GM21515 (cell line): ENCODE measurements at regions not wholly inside any gene's neighbourhood (a gene's known extent, or its start where the extent isn't known, plus 50 kb on each side); places are given as distances from the start of the nearest gene placed in this dataset.

Experiments used
- ATAC-seq: cut with Tn5 transposase; IDR thresholded peaks from one replicate; pipeline ENCODE4 v1.9.1; 2021; ENCODE audit not compliant: unreplicated experiment

DNA sequence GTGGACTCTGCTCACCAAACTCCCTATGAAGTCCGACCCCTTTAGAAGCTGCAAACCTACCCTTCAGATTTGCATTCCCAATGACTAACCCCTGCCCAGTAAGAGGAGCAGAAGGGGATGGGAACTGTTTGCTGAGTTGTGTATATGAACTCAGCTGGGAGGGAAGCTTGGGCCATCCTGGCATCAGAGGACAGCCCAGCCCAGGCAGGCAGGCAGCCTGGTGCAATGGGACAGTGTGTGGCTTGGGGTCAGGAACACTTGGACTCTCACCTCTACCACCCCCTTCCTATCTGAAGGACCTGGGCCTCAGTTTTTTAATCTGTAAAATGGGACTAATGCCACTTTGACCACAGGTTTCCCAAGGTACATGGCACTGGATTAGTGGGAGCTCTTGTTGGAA is 147.4 kb upstream of the GPR26 start:
- ATAC-seq: no peak

DNA sequence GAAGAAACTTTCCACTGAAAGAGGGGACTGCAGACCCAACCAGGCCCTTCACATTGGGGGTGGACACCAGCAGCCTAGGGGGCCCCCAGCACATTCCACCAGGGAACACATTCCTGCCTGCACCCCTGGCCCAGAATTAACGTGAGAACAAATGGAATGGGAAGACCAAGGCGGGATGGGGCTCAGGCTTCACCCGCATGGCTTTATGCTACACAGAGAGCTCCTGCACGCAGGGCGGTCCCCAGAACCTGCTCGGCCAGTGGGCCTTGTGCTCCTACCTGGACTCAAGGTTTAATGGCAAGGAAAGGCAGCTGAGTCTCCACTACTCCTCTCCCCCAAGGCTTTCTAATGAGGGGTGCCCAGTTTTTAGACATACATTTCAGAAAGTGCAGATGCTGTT is 146.3 kb upstream of the GPR26 start:
- no peak for ATAC-seq

DNA sequence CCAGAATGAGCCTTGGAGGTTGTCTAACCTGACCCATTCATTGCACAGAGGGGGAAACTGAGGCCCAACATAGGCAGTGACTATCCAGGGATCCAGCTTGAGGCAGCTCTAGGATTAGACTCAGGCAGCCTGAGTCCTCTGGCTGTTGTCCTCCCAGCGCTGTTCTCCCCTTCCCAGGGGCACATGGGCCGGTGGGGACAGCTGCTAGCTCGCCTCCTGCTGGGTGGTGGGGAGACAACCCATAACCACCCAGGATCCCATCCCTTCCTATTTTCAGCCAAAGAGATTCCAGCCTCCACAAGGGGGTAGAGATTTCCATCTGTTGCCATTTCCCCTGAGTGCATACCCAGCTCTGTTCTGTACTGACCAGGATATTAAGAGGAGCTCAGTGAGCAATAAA is 145.1 kb upstream of the GPR26 start:
- ATAC-seq: no peak

DNA sequence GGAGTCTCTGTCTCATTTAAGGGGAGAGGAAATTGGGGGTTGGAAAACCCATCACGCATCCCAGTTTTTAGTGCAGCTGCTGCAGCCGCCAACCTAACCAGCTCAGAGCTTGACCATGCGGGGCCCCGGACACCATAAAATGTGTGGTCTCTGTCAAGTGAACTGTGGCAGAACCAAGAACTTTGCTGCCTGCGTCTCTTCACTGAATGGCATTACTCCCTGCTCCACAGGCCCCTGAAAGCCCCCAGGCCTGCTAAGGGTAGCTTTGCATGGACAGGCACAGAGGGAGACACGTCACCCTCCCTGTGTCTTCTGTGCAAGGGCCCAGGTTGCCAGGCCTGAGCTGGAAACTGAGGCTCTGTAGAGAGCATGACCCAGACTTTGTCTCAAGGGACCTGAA is 144.6 kb upstream of the GPR26 start:
- no peak for ATAC-seq

DNA sequence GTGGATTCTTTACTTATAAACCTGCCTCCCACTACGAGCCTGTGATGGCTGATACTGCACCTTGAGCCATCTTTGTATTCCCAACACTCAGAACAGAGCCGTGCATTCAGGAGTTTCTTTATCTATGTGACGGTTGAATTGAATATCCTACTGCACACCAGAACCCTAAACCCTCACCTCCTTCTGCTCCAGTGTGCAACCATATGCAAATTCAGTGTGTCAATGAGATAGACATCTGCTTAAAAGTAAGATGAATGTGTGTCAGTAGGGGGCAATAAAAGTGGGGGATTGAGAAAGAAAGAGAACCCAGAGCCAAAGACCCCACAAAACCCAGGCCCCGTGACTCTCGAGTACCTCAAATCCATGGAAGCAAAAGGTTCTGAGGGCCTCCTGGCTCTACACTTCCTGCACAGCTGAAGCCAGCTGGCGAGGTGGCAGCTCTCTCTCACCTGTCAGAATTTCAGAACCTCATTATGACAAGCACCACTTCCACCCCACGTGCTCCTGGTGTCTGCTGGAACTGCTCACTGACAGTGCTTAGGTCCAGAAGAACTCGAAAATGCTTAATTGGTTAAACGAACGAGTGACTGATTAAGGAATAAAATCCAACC is 143.3 kb upstream of the GPR26 start:
- peak; percentile 65 for ATAC-seq

GRCh38 chr10:123523833-123524232 is 142.3 kb upstream of the GPR26 start:
- no peak for ATAC-seq

DNA sequence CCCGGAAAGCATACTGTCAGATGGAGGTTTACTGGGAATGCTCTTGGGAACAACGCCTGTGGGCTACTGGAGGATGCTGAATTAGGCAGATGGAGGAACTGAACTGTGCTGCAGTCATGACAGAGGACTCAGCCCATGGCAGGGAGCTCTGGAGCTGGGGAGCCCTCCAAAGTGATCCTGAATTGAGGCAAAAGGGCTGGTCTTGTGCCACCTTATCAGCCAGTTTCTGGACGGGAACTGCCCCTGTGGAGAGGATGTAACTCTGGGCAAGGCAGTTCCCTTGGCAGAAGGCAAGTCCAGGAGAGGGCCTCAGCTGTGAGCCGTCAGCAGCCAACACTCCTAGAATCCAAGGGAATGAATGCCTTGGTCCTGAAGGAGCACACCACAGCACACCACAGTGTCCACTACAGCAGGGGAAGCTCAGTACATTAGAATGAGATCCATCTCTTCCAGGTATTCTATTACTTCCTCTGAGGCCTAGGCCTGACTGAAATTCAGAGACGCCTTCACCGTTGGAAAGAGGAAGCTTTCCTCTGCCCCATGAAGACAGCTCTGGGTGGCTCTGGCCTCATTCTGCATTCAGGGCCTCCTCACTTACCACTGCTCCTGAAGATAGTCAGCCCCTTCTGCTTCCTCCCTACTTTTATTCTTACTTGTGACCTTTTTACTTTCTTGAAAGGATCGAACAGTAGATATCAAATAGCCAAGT is 139.6 kb upstream of the GPR26 start:
- ATAC-seq: no peak

GRCh38 chr10:123527151-123527550 is 139.0 kb upstream of the GPR26 start:
- ATAC-seq: no peak

DNA sequence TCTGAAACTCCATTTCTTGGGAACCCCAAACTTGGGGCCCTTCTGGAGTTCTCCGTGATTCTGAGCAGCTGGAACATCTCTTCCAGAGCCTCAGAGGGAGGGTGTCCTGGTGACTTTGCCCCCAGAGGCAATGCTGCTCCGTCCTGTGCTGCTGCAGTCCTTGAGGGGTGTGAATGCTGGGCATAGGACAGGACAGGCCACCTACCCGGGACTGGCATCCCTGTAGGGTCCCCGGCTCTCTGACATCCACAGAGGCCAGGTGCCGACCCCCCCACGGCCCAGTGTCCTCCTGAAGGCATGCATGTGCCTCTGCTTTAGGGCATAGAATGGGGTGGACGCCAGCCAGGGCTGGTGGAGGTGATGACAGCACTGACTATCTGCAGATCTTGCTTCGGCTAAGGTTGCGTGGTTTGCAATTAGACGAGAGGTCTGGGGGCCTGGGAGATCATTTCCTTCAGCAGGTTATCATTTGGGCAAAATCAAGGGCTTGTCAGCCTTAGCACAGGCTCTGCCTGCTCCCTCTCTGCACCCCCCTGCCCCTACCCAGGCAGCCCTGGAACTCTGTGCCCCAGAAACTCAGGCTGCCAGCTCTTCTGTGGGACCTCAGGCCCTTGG is 136.9 kb upstream of the GPR26 start:
- ATAC-seq: no peak

DNA sequence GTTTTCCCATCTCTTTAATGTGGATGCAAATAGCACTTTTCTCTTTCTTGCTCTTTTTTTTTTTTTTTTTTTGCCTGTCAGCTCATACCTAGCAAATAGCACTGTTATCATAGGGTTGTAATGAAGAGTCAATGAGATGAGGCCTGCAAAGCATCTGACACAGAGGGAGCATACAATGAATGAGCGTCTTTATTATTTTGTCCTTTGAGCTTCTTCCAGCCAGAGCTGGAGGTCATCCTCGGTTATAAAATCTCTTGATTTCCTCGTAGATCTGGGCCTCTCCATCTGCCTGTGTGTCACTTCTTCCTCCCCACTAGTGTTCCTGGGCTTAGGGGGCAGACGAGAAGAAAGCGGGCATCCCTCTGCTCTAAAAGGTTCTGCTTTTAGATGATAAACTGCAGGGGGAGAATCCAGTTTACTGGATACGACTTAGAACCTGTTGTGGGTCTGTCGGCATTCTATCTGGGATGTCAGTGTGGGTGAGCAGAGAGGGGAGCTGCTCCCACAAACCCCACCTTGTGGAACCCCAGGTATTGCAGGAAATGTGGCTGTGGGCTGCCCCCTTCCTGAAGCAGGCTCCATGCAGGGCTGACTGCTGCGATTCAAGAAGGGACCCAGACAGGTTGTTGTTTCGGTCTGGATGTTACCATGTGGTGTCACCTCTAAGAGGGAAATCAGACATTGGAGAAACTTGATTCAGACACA is 135.8 kb upstream of the GPR26 start:
- ATAC-seq: no peak

- ATAC-seq: no peak
These were observed 130.8 kb upstream of the GPR26 start for GRCh38 chr10:123535386-123535785.

GRCh38 chr10:123536176-123536845 is 129.8 kb upstream of the GPR26 start:
- ATAC-seq: no peak

- ATAC-seq: no peak
These were observed 128.8 kb upstream of the GPR26 start for GRCh38 chr10:123537188-123537961.

- no peak for ATAC-seq
These were observed 127.5 kb upstream of the GPR26 start for GRCh38 chr10:123538401-123539320.

DNA sequence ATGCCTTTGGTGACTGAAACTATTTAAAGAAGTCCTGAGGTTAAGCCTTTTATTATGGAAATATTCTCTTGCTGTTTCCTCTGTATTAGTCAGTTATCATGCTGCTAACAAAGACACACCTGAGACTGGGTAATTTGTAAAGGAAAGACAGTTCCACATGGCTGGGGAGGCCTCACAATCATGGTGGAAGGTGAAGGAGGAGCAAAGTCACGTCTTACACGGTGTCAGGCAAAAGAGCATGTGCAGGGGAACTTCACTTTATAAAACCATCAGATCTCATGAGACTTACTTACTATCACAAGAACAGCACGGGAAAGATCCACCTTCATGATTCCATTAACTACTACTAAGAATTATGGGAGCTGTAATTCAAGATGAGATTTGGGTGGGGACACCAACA is 121.2 kb upstream of the GPR26 start:
- no peak for ATAC-seq

DNA sequence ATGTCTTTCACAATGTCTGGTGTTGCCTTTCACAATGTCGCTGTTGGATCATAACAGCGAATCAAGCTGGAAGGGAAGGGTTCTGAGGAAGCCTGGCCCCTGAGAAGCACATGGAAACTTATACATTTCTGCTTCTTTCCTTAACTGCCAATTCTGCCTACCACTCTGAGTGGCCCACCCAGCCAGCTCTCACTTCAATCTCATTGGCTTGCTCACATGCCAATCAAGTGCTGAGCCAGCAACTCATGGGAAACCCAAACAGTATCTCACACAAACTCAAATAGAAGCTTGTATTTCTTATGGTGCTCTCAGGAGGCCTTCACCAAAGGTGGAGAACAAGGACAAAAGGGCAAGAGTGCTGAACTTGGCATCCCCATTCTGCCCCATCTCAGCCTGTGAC is 117.4 kb upstream of the GPR26 start:
- no peak for ATAC-seq

DNA sequence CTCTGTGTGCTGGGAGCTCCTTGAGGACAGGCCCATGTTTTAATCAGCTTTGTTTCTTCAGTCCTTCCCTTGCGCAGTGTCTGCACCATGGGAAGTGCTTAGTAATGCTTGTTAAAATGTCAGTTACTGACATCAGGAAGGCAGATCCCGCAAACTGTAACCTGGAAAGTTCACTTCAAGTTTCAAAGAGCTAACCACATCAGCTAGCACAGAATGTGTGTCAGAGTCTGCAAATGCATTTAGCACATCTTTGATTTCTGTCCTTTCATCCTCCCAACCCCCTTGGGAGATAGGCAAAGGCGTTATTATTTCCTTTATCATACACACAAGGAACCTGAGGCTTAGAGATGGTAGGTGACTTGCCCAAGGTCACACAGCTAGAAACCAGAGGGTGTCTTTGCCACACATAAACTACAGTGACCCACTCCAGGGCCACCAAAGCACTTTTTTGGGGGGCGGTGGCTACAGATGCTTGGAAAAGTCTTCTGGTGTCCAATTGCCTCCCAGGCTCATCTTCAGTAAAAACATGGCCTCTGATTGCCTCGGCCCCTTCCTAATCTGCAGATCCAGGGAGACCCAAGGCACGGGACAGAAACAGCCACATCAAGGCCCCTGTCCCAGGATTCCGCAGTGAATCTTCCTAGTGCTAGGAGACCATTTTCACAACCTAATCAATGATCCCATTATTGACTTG is 116.2 kb upstream of the GPR26 start:
- no peak for ATAC-seq

- ATAC-seq: no peak
These were observed 115.5 kb upstream of the GPR26 start for GRCh38 chr10:123550675-123551096.

DNA sequence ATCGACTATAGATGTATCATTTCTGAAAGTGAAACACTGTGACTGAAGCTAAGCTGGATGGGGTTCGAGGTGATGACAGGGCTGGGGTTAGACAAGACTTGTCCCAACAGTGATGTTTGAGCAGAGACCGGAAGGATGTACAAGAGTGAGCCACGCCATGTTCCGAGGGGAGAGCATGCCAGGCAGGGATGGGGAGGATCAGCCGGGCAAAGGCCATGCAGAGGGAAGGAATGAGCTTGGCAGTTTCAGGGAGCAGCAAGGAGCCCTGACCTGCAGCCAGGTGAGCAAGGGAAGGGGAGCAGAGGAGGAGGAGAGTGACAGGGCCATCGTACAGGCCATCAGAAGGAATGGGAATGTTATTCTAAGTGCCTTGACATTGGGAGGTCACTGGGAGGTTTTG is 114.9 kb upstream of the GPR26 start:
- ATAC-seq: no peak
